Thyroid gland (tissue), 4 donors: ENCODE measurements at regions not wholly inside any gene's neighbourhood (a gene's known extent, or its start where the extent isn't known, plus 50 kb on each side); places are given as distances from the start of the nearest gene placed in this dataset.

ENCODE experiments used
- POLR2A ChIP-seq, 2 donors: fragments of 450-650 bp; IDR thresholded peaks; one replicate each; pipeline ENCODE4 v1.6.1; 2017; ENCODE audit warnings: antibody characterized with exemption in 2 of 2, mild to moderate bottlenecking in 2 of 2, moderate library complexity in 1 of 2
- TF ChIP-seq, protein P1 (sequence below), 6 experiments: fragments of 200-600 bp in 3 of 6; fragments of 450-650 bp in 3 of 6; sonication (generic) in 3 of 6; IDR thresholded peaks; one replicate each; pipeline ENCODE4 v1.5.1; 2016 to 2019; ENCODE audit warnings: antibody characterized with exemption in 6 of 6, mild to moderate bottlenecking in 2 of 6, inconsistent platforms in 1 of 6, moderate library complexity in 1 of 6

DNA sequence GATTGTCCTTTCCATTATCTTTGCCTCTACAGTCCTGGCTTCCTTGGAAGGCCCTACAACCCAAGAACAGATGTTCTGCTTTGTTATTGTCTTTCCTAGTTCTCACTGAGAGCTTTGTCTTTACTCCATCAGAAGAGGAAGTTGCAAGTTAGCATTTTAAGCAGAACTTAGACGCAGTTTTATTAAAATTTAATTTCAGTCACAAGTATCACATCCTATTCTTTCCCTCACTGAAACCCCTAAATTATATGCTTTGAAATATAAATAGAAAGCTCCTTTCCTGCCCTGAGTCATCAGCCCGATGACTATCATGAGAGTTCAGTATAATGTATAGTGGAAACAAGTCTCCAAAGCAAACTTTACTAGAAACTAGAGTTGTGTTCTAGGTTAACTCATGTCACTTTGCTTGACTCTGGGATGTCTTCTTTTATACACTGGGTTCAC, 291.2 kb upstream of the RBMS3 start:
- TF ChIP-seq, protein P1, sequence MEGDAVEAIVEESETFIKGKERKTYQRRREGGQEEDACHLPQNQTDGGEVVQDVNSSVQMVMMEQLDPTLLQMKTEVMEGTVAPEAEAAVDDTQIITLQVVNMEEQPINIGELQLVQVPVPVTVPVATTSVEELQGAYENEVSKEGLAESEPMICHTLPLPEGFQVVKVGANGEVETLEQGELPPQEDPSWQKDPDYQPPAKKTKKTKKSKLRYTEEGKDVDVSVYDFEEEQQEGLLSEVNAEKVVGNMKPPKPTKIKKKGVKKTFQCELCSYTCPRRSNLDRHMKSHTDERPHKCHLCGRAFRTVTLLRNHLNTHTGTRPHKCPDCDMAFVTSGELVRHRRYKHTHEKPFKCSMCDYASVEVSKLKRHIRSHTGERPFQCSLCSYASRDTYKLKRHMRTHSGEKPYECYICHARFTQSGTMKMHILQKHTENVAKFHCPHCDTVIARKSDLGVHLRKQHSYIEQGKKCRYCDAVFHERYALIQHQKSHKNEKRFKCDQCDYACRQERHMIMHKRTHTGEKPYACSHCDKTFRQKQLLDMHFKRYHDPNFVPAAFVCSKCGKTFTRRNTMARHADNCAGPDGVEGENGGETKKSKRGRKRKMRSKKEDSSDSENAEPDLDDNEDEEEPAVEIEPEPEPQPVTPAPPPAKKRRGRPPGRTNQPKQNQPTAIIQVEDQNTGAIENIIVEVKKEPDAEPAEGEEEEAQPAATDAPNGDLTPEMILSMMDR (IDR thresholded peaks at IDR 0.05) = no peak
- no peak for TF ChIP-seq POLR2A (IDR thresholded peaks at IDR 0.05)
